ENCODE measurements at regions not wholly inside any gene's neighbourhood (a gene's known extent, or its start where the extent isn't known, plus 50 kb on each side); places are given as distances from the start of the nearest gene placed in this dataset.

- no peak for DNase-seq (ENCODE audit: low read depth in 2 of 3, low spot score in 2 of 3)
Measured at GRCh38 chr3:124594581-124594980, 135.7 kb upstream of the UMPS start.

DNA sequence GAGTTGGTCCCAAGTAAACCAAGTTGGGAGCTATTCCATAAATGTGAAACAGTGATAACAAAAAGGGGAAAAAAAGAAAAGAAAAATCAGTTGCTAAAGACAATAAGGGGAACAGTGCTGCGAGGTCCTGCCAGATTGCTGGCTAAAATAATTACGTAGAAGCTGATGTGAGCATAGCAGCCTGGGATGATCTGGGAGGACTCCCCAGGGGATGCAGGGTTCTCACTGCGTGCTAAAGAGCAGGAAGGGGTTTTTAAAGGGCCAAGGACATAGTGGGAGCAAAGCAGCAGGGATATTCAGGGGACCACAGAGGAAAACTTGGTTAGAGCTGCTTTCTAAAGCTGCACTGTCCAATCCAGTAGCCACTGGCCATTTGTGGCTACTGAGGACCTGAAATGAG, 133.0 kb upstream of the UMPS start:
- no peak for DNase-seq (ENCODE audit: low read depth in 2 of 3, low spot score in 2 of 3)

GRCh38 chr3:124597979-124598378, 132.3 kb upstream of the UMPS start:
- no peak for DNase-seq (ENCODE audit: low read depth in 2 of 3, low spot score in 2 of 3)

DNA sequence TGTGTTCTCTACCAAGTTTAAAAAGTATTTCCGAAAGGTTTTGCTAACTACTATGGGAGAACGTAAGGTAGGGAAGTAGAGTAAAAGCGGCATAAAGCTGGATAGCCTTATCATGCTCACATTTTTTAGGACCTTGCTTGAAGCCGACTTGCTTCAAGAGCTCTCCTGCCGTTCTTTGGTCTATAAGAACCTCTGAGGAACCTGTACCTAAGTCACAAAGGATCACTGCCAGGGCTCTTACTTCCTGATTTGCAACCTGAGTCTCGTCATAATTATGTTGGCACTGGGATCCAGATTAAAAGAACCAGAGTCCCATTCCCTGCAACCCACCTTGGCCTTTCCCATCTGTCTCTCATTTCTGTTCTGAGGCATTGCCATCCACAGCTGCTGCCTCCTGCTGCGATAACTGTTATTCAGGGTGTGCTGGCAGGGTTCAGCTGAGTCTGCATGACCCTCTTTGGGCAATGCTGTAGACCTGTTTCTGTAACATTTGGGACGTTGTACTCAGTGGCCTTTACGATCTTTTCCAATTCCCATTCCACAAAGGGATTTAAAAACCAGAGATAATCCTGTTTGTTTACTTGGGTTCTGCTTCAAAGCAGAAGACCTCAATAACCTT, 131.0 kb upstream of the UMPS start:
- DNase-seq (ENCODE audit: low read depth in 2 of 3, low spot score in 2 of 3), result no peak

- no peak for DNase-seq (ENCODE audit: low read depth in 2 of 3, low spot score in 2 of 3)
Measured at GRCh38 chr3:124599779-124600693, 130.2 kb upstream of the UMPS start.

- no peak for DNase-seq (ENCODE audit: low read depth in 2 of 3, low spot score in 2 of 3)
Measured at GRCh38 chr3:124600765-124601164, 129.5 kb upstream of the UMPS start.

- no peak for DNase-seq (ENCODE audit: low read depth in 2 of 3, low spot score in 2 of 3)
Measured at GRCh38 chr3:124601190-124601589, 129.1 kb upstream of the UMPS start.

DNA sequence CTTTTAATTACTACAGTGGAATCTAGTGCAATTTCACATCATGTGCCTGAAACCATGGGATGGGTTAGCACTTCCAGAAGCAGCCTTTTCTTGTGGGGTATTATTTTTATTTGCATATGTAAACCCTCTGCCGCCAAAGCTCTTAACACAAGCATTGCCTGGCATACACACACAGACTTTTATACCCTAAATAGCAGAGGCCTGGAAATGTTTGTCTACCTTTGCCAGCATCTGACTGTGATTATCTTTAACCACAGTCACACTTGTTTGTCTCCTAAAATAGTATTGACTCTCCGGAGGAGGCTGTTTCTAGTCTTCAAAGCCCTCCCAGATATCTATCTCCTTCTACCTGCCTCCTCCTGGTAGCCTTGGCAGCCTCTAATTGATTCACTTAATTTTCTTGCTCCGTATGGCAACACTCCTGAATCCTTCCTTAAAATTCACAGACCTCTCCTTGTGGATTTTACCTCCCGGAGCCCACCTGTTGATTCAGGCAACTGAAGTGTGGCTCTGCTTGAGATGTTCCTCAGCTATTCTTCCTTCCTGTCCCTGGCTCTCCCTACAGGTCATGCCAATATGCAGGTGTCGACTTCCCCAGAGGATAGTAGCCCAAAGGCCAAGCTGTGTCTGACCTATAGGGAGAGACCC, 127.1 kb upstream of the UMPS start:
- no peak for DNase-seq (ENCODE audit: low read depth in 2 of 3, low spot score in 2 of 3)

DNA sequence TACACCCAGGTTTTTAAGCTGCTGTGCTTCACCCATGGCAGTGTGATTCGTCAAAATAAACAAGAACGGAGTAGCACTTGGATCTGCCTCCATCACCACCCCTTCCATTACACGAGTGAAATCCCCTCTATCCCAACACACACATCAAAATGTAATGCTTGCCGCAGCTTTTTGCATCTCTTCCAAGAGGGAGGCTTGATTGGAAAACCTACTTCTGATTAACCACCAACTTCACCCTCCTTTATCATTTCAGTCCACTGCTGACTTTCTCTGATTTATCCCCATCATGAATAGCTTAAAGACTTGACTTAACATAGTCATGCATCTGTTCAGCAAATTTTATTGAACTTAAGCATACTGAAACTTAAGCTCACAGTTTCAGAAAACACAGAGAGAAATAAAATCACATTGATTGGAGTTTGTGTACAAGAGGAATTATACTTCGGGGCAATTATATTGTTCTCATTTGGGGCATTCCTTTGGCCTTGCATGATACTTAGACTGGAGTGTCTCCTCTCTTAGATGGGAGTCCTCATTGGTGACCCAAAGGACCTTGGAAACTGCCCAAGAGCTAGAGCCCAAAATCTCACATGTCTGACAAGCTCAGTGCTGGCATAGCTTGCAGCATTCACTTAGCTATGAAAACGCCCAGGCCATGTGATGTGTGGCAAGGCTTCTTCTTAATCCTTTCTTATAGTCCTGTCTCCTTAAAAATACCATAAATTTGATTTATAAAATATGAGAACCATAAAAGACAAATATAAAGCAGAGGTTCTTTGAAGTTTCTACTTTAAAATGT, 124.3 kb upstream of the UMPS start:
- no peak for DNase-seq (ENCODE audit: low read depth in 2 of 3, low spot score in 2 of 3)

DNA sequence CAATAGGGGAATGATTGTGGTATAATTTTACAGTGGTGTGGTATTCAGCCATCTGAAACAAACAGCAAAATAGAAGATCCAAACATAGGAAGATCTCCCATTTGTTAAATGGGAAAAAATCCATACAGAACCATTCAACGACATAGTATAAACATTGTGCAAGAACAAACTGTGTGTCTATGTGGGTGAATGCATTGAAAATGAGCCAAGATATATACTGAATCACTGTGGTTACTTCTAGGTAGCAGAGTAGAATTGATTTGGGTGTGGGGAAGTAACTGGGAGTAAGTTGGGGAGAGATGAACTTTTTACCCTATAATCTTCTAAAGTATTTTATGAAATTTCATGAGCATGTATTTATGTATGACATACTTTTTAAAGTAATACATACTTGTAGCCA, 123.1 kb upstream of the UMPS start:
- DNase-seq (ENCODE audit: low read depth in 2 of 3, low spot score in 2 of 3), result no peak

- no peak for DNase-seq (ENCODE audit: low read depth in 2 of 3, low spot score in 2 of 3)
Measured at GRCh38 chr3:124609402-124609801, 120.8 kb upstream of the UMPS start.

DNA sequence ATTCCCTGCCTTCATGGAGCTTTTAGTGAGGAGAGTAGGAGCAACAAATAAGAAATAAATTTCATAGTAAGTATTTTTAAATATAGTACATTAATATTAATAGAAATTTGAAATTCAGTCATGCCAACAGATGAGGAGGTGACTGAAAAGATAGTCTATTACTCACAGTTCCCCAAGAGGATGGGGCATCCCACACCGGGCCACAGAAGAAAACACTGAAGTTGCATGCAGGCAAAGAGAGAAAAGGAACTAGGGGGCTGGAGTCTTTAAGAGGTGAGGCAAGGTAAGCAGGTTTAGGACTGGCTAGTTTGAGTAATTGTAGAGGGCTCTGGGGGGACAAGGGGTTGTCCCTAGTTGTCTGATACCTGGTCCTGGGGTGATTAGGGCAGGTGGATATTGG, 120.1 kb upstream of the UMPS start:
- no peak for DNase-seq (ENCODE audit: low read depth in 2 of 3, low spot score in 2 of 3)

DNA sequence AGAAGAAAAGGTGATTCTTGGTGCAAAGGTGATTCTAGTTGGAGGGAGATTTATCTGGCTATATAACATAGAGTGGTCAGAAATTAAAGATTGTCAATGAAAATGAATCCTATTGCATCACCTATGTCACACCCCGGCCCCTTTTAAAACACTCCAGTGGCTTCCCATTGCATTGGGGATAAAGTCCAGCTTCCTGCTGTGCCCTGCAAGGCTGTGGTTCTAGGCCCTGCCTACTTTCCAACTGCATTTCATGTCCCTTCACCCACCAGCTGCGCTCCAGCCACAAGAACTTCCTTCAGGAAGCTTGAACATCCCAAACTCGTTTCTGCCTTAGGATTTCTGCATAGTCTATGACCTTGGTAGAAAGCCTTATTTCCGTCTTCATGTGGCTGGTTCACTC, 118.7 kb upstream of the UMPS start:
- no peak for DNase-seq (ENCODE audit: low read depth in 2 of 3, low spot score in 2 of 3)

- DNase-seq (ENCODE audit: low read depth in 2 of 3, low spot score in 2 of 3), result no peak
Measured at GRCh38 chr3:124615896-124616543, 114.2 kb upstream of the UMPS start.

DNA sequence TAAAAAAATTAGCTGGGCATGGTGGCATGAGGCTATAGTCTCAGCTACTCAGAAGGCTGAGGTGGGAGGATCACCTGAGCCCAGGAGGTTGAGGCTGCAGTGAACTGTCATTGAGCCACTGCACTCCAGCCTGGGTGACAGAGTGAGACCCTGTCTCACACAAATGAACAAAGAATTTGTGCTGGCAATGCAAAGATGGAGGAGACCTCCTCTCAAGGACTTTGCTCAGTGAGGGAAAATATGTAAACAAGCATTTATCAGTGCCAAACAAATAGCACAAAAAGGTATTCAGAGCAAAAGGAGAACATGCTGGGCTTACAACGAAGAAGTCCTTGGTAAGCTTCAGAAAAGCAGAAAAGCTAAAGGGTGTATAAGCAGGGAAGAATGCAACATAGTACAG, 113.1 kb upstream of the UMPS start:
- no peak for DNase-seq (ENCODE audit: low read depth in 2 of 3, low spot score in 2 of 3)

- DNase-seq (ENCODE audit: low read depth in 2 of 3, low spot score in 2 of 3), result no peak
Measured at GRCh38 chr3:124619887-124620599, 110.2 kb upstream of the UMPS start.

DNA sequence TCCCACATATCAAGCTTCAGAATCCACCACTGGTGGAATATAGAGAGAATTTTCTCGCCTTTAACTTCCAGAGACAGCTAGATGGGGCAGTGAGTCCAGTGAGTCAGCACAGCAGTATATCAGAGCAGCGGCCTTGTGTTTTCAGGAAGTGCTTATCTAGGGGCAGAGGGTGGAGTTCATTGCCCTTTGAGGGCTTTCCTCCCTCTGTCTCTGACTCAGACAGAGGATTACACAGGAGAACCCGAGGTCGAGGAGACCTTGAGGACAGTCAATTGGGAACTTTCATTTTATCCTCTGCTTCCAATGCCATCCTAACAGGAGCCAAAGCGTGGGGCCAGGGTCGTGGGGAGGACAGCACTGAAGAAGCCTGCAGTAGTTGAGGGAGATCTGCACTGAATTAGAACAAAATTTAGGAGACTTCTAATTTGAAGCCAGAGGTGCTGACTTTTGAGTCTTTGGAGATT, 109.6 kb upstream of the UMPS start:
- no peak for DNase-seq (ENCODE audit: low read depth in 2 of 3, low spot score in 2 of 3)

DNA sequence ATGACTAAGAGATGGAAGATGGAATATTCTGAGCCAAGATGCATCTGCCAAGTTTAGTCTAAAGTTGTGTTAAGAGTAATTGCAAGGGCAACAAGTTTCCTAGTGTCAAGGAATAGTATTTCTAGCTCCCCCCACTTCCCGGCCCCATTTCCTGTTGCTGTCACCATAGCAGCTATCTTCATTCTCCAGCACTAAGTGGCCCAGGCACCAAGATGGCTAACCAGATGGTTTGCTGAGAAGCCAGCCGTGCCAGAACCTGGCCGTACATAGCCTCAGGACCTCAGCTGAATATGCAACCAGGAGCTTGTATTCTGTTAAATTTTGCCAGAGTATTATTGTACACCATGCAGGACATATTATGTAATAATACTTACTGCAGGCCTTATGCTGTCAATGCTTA, 108.8 kb upstream of the UMPS start:
- DNase-seq (ENCODE audit: low read depth in 2 of 3, low spot score in 2 of 3), result no peak

DNA sequence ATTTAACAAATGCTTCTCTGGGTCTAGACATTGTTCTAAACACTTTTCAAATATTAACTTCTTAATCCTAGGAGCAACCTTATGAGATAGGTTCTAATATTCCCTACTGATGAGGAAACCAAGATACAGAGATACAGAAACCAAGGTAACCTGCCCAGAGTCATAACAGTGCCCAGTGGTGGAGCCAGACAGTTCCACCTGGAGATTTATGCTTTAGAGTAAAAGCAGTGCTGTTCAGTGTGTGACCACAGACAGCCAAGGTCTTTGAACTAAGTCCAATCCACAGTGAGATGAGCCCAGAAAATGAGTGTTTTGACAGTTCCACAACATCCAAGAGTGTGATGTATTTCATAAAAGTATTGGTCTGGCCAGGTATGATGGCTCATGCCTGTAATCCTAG, 105.2 kb upstream of the UMPS start:
- DNase-seq (ENCODE audit: low read depth in 2 of 3, low spot score in 2 of 3), result no peak

DNA sequence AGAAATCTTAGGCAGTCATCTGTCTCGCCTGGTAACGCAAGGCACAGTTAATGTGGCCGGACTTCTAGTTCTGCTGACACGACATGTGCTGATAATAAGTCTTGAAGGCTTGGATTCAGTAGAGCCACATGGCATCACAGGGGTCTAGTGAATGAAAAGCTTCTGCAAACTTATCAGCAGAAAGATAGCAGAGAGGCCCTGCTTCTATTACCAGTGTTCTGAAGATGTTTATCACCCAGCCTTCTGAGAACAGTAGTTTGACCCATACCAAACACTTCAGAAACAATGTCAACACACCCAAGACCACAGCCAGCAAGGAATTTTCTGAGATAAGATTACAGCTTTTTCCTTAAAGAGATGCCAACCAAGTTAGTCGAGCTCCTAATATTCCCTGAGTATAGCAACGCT, 102.7 kb upstream of the UMPS start:
- DNase-seq (ENCODE audit: low read depth in 2 of 3, low spot score in 2 of 3), result no peak

All from activated CD8-positive, alpha-beta memory T cell treated with anti-CD3 and anti-CD28 coated beads for 48 hours (primary cell).